H9 (cell line): ENCODE measurements at regions not wholly inside any gene's neighbourhood (a gene's known extent, or its start where the extent isn't known, plus 50 kb on each side); places are given as distances from the start of the nearest gene placed in this dataset.
"Not testable (repeated sequence)": the region's sequence is repeated elsewhere in the genome, so short reads cannot be mapped to it uniquely, and the experiment has no call there.

Experiments
- DNase-seq: peaks from one replicate; pipeline ENCODE4 v3.0.0-alpha.2; 2017
- H2AFZ ChIP-seq: one replicate; pipeline ENCODE4 v1.6.1; 2013; ENCODE audit warnings: mild to moderate bottlenecking, low read length, control low read depth, moderate library complexity
- H2AK5ac ChIP-seq: 2 replicates; pipeline ENCODE4 v1.6.1; 2013; ENCODE audit warnings: low read length, control low read depth, mixed read lengths; ENCODE audit not compliant: insufficient read length
- H2BK120ac ChIP-seq: one replicate; pipeline ENCODE4 v1.6.1; 2013; ENCODE audit warnings: low read depth, mild to moderate bottlenecking, low read length, control low read depth, inconsistent platforms; ENCODE audit not compliant: poor library complexity, severe bottlenecking
- H2BK12ac ChIP-seq: 2 replicates; pipeline ENCODE4 v1.6.1; 2013; ENCODE audit warnings: low read length, control low read depth, mixed read lengths, low read depth; ENCODE audit not compliant: insufficient read length
- H2BK15ac ChIP-seq: 2 replicates; pipeline ENCODE4 v1.6.1; 2013; ENCODE audit warnings: low read depth, low read length, control low read depth
- H2BK20ac ChIP-seq: one replicate; pipeline ENCODE4 v1.6.1; 2013; ENCODE audit warnings: low read depth, mild to moderate bottlenecking, low read length, control low read depth, inconsistent platforms; ENCODE audit not compliant: poor library complexity, severe bottlenecking
- H2BK5ac ChIP-seq: 2 replicates; pipeline ENCODE4 v1.6.1; 2013; ENCODE audit warnings: low read length, control low read depth, mixed read lengths; ENCODE audit not compliant: insufficient read length
- H3K14ac ChIP-seq: 2 replicates; pipeline ENCODE4 v1.6.1; 2013; ENCODE audit warnings: low read length, control low read depth; ENCODE audit not compliant: insufficient read depth
- H3K18ac ChIP-seq: 2 replicates; pipeline ENCODE4 v1.6.1; 2013; ENCODE audit warnings: low read depth, mild to moderate bottlenecking, mixed read lengths, low read length, control low read depth; ENCODE audit not compliant: insufficient read length
- H3K23ac ChIP-seq: 2 replicates; pipeline ENCODE4 v1.6.1; 2013; ENCODE audit warnings: low read length, control low read depth, mixed read lengths, low read depth; ENCODE audit not compliant: insufficient read length
- H3K23me2 ChIP-seq: 2 replicates; pipeline ENCODE4 v1.6.1; 2013; ENCODE audit warnings: low read depth, mild to moderate bottlenecking, mixed read lengths, low read length, control low read depth; ENCODE audit not compliant: insufficient read length, poor library complexity, severe bottlenecking
- H3K27ac ChIP-seq: 2 replicates; pipeline ENCODE4 v1.5.1; 2013; ENCODE audit warnings: low read length, control low read depth, mixed read lengths, low read depth; ENCODE audit not compliant: insufficient read length
- H3K27me3 ChIP-seq: 2 replicates; pipeline ENCODE4 v1.6.1; 2013; ENCODE audit warnings: low read length, control low read depth, inconsistent platforms; ENCODE audit not compliant: insufficient read depth
- H3K4ac ChIP-seq: 2 replicates; pipeline ENCODE4 v1.6.1; 2013; ENCODE audit warnings: low read depth, mild to moderate bottlenecking, control low read depth, inconsistent platforms, low read length, moderate library complexity
- H3K4me1 ChIP-seq: 2 replicates; pipeline ENCODE4 v1.6.1; 2013; ENCODE audit warnings: low read length, control low read depth, inconsistent platforms; ENCODE audit not compliant: insufficient read depth
- H3K4me2 ChIP-seq: 2 replicates; pipeline ENCODE4 v1.6.1; 2013; ENCODE audit warnings: low read length, control low read depth, mixed read lengths; ENCODE audit not compliant: insufficient read length, insufficient read depth
- H3K56ac ChIP-seq: 2 replicates; pipeline ENCODE4 v1.6.1; 2013; ENCODE audit warnings: low read depth, mild to moderate bottlenecking, mixed read lengths, low read length, control low read depth; ENCODE audit not compliant: insufficient read length
- H3K79me1 ChIP-seq: 2 replicates; pipeline ENCODE4 v1.6.1; 2013; ENCODE audit warnings: low read depth, mild to moderate bottlenecking, moderate library complexity, low read length, control low read depth, inconsistent platforms; ENCODE audit not compliant: insufficient read depth, poor library complexity, severe bottlenecking
- H3K79me2 ChIP-seq: 2 replicates; pipeline ENCODE4 v1.6.1; 2013; ENCODE audit warnings: low read length, control low read depth, inconsistent platforms; ENCODE audit not compliant: insufficient read depth
- H3K9ac ChIP-seq: 2 replicates; pipeline ENCODE4 v1.6.1; 2013; ENCODE audit warnings: low read length, control low read depth, mixed read lengths; ENCODE audit not compliant: insufficient read length; ENCODE audit errors: extremely low read depth
- H3K9me3 ChIP-seq: one replicate; pipeline ENCODE4 v1.6.1; 2013; ENCODE audit warnings: low read depth, low read length, inconsistent platforms; ENCODE audit not compliant: control insufficient read depth
- H3T11ph ChIP-seq: one replicate; pipeline ENCODE4 v1.6.1; 2013; ENCODE audit warnings: mild to moderate bottlenecking, low read length, control low read depth, inconsistent platforms
- H4K20me1 ChIP-seq: one replicate; pipeline ENCODE4 v1.6.1; 2013; ENCODE audit not compliant: control insufficient read depth, insufficient read length, insufficient read depth
- H4K5ac ChIP-seq: 2 replicates; pipeline ENCODE4 v1.6.1; 2013; ENCODE audit warnings: low read depth, mild to moderate bottlenecking, mixed read lengths, low read length, control low read depth; ENCODE audit not compliant: insufficient read length
- H4K8ac ChIP-seq: replicated peaks from 2 replicates; pipeline ENCODE4 v1.6.1; 2013; ENCODE audit warnings: low read length, control low read depth, mixed read lengths, low read depth; ENCODE audit not compliant: insufficient read length
- H4K91ac ChIP-seq: 2 replicates; pipeline ENCODE4 v1.6.1; 2013; ENCODE audit warnings: low read depth, mild to moderate bottlenecking, moderate library complexity, mixed read lengths, low read length, control low read depth; ENCODE audit not compliant: insufficient read length
- H3K27ac Mint-ChIP-seq, 3 experiments: 2 replicates in 2 of 3; 3 replicates in 1 of 3; pipeline ENCODE4 v1.8.0; 2020 to 2021; ENCODE audit warnings: mixed read lengths in 3 of 3, mild to moderate bottlenecking in 1 of 3, moderate library complexity in 1 of 3
- H3K27me3 Mint-ChIP-seq: 2 replicates; pipeline ENCODE4 v1.8.0; 2021; ENCODE audit warnings: low read depth, mild to moderate bottlenecking, moderate library complexity, mixed read lengths
- H3K36me3 Mint-ChIP-seq, 3 experiments: 2 replicates in 2 of 3; 3 replicates in 1 of 3; pipeline ENCODE4 v1.8.0; 2020 to 2021; ENCODE audit warnings: low read depth in 3 of 3, mixed read lengths in 3 of 3; ENCODE audit not compliant: insufficient read depth in 1 of 3
- H3K4me1 Mint-ChIP-seq, 2 experiments: 2 replicates each; pipeline ENCODE4 v1.8.0; 2020; ENCODE audit warnings: mixed read lengths in 2 of 2
- H3K4me3 Mint-ChIP-seq, 2 experiments: 2 replicates in 1 of 2; 3 replicates in 1 of 2; pipeline ENCODE4 v1.8.0; 2020 to 2021; ENCODE audit warnings: mild to moderate bottlenecking in 2 of 2, mixed read lengths in 2 of 2, moderate library complexity in 1 of 2
- H3K9me3 Mint-ChIP-seq, 2 experiments: 2 replicates in 1 of 2; 3 replicates in 1 of 2; pipeline ENCODE4 v1.8.0; 2020; ENCODE audit warnings: mild to moderate bottlenecking in 2 of 2, mixed read lengths in 2 of 2, moderate library complexity in 1 of 2
- WGBS: extraction: QIAGEN DNeasy Blood & Tissue Kit; methylation state at CpG from one replicate; pipeline ENCODE4 v1.1.7; 2013; ENCODE audit warnings: missing lambda C conversion rate, low lambda C conversion rate, mixed read lengths; ENCODE audit not compliant: insufficient read length; ENCODE audit errors: extremely low coverage; 5-methylcytosine and 5-hydroxymethylcytosine counted together
- TF ChIP-seq, protein P1 (sequence below): fragments of 200-600 bp; sonication (generic); conservative IDR thresholded peaks from 3 replicates; pipeline ENCODE4 v1.8.0; 2021; ENCODE audit warnings: antibody characterized with exemption, mild to moderate bottlenecking

- H4K8ac ChIP-seq: no peak overlapping the region
- no peak overlapping the region for H3K4ac ChIP-seq
- no peak overlapping the region for H3K9ac ChIP-seq
- H3K9me3 ChIP-seq: no peaks in the 10 kb centered on the region
- Mint-ChIP-seq H3K4me3 (peak overlapping the region; percentile 59 to 67), H3K27me3 (no peaks in the 10 kb centered on the region), H3K9me3 (peaks cover 0 to 6% of the 10 kb centered on the region in 2 experiments; a peak in 2 of 5 replicates), H3K36me3 (peaks cover 0 to 8% (median 7%) of the 10 kb centered on the region in 3 experiments; a peak in 3 of 7 replicates), H3K4me1 (peaks cover 17 to 26% of the 10 kb centered on the region in 2 experiments), H3K27ac (peak overlapping the region; percentile 39 to 95 (median 90))
- no peak overlapping the region for H4K5ac ChIP-seq
- H2BK120ac ChIP-seq: no peak overlapping the region
- no peak overlapping the region for H3K18ac ChIP-seq
- H3K79me2 ChIP-seq: no peaks in the 10 kb centered on the region
- no peaks in the 10 kb centered on the region for H3K23me2 ChIP-seq
- WGBS: no CpG with 5 or more reads among the region's 15 CpGs
- no peak overlapping the region for H4K91ac ChIP-seq
- H2BK20ac ChIP-seq: no peak overlapping the region
- H3T11ph ChIP-seq: no peak overlapping the region
- no peaks in the 10 kb centered on the region for H3K27me3 ChIP-seq
- H3K23ac ChIP-seq: no peak overlapping the region
- H4K20me1 ChIP-seq: no peaks in the 10 kb centered on the region
- H2BK15ac ChIP-seq: no peak overlapping the region
- peak overlapping the region; percentile 37 for H3K4me2 ChIP-seq
- H2BK12ac ChIP-seq: no peak overlapping the region
- no peaks in the 10 kb centered on the region for H3K79me1 ChIP-seq
- no peak overlapping the region for H3K27ac ChIP-seq
- H3K4me1 ChIP-seq: no peaks in the 10 kb centered on the region; the same call in none of the 2 replicates
- no peak overlapping the region for H2AK5ac ChIP-seq
- H3K56ac ChIP-seq: no peak overlapping the region
- H3K14ac ChIP-seq: no peak overlapping the region
- TF ChIP-seq, protein P1, sequence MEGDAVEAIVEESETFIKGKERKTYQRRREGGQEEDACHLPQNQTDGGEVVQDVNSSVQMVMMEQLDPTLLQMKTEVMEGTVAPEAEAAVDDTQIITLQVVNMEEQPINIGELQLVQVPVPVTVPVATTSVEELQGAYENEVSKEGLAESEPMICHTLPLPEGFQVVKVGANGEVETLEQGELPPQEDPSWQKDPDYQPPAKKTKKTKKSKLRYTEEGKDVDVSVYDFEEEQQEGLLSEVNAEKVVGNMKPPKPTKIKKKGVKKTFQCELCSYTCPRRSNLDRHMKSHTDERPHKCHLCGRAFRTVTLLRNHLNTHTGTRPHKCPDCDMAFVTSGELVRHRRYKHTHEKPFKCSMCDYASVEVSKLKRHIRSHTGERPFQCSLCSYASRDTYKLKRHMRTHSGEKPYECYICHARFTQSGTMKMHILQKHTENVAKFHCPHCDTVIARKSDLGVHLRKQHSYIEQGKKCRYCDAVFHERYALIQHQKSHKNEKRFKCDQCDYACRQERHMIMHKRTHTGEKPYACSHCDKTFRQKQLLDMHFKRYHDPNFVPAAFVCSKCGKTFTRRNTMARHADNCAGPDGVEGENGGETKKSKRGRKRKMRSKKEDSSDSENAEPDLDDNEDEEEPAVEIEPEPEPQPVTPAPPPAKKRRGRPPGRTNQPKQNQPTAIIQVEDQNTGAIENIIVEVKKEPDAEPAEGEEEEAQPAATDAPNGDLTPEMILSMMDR: peak; percentile 85
- peak; percentile 62 for DNase-seq
- H2BK5ac ChIP-seq: no peak overlapping the region
- H2AFZ ChIP-seq: no peak overlapping the region
These were observed 188.5 kb downstream of the ALX1 start for GRCh38 chr12:85468356-85469157.

DNA sequence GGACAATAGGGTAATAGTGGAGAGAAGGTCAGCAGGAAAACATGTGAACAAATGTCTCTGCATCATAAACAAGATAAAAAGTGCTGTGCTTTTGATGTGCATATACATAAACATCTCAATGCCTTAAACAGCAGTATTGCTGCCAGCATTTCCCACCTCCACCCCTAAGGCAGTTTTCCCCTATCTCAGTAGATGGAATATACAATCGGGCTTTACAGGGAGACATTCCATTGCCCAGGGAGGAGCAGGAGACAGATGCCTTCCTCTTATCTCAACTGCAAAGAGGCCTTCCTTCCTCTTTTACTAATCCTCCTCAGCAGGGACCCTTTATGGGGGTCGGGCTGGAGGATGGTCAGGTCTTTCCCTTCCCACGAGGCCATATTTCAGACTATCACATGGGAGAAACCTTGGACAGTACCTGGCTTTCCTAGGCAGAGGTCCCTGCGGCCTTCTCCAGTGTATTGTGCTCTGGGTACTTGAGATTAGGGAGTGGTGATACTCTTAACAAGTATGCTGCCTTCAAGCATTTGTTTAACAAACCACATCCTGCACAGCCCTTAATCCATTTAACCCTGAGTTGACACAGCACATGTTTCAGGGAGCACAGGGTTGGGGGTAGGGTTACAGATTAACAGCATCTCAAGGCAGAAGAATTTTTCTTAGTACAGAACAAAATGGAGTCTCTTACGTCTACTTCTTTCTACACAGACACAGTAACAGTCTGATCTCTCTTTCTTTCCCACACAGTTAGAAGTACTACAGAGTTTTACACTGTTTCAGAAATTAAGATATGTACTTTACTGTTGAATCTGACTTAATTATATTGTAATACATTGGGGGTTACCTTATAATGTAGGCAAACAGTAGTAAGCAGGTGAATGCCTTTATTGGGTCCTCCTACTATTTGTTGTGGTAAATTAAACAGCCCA lies 189.4 kb downstream of the ALX1 start:
- peak; percentile 57 for DNase-seq
- not testable (repeated sequence) for H2BK15ac ChIP-seq
- H3K27ac Mint-ChIP-seq: peak overlapping the region; percentile 39 to 95 (median 90)

More for the DNA sequence above, 189.4 kb downstream of the ALX1 start:
- H3K23ac ChIP-seq, H2AFZ ChIP-seq, H3K23me2 ChIP-seq, H3K9ac ChIP-seq, H3K9me3 ChIP-seq, H3K27me3 Mint-ChIP-seq, H3K27ac ChIP-seq, H3K14ac ChIP-seq, H4K5ac ChIP-seq, H3K27me3 ChIP-seq, H4K91ac ChIP-seq, H4K20me1 ChIP-seq, H3K79me1 ChIP-seq, H2BK120ac ChIP-seq, H3K18ac ChIP-seq, H3K56ac ChIP-seq, H2AK5ac ChIP-seq, H2BK20ac ChIP-seq, H3T11ph ChIP-seq, H3K4me1 ChIP-seq, H2BK12ac ChIP-seq, H3K4ac ChIP-seq, H3K9me3 Mint-ChIP-seq, H2BK5ac ChIP-seq, H3K36me3 Mint-ChIP-seq, H4K8ac ChIP-seq, H3K79me2 ChIP-seq: not testable (repeated sequence)
- peak overlapping the region; percentile 59 to 67; a peak in 4 of 5 replicates for H3K4me3 Mint-ChIP-seq
- peaks cover 17 to 26% of the 10 kb centered on the region in 2 experiments for H3K4me1 Mint-ChIP-seq
- H3K4me2 ChIP-seq: peak overlapping the region; percentile 37
- no CpG with 5 or more reads among the region's 5 CpGs for WGBS
